Epithelial cell of esophagus (primary cell): ENCODE measurements at regions not wholly inside any gene's neighbourhood (a gene's known extent, or its start where the extent isn't known, plus 50 kb on each side); places are given as distances from the start of the nearest gene placed in this dataset.

Experiments
- DNase-seq: peaks from one replicate; pipeline ENCODE4 v3.0.0; 2010; ENCODE audit warnings: low read depth
- H3K4me3 ChIP-seq: 2 replicates; pipeline ENCODE4 v1.5.1; 2011; ENCODE audit warnings: mild to moderate bottlenecking, low read length, control low read depth
- TF ChIP-seq, protein P1 (sequence below): IDR thresholded peaks from 2 replicates; pipeline ENCODE4 v1.5.1; 2011; ENCODE audit warnings: low read depth, mild to moderate bottlenecking, low read length, control low read depth, inconsistent platforms; ENCODE audit not compliant: insufficient read depth; ENCODE audit errors: missing control alignments

DNA sequence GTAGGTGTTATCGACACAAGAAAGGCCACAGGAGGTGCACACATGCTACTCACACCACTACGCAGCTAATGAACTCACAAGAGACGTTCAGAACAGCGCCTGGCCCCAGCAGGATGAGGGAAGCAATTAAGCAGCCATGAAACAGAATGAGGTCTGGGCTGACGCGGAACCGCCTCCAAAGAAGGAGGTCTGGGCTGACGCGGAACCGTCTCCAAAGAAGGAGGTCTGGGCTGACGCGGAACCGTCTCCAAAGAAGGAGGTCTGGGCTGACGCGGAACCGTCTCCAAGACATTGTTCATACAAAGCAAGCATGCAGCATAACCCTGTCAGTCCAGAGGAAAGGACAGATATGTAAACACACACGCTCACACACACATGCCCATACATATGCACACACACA is 63.2 kb upstream of the ZNF354A start:
- TF ChIP-seq, protein P1, sequence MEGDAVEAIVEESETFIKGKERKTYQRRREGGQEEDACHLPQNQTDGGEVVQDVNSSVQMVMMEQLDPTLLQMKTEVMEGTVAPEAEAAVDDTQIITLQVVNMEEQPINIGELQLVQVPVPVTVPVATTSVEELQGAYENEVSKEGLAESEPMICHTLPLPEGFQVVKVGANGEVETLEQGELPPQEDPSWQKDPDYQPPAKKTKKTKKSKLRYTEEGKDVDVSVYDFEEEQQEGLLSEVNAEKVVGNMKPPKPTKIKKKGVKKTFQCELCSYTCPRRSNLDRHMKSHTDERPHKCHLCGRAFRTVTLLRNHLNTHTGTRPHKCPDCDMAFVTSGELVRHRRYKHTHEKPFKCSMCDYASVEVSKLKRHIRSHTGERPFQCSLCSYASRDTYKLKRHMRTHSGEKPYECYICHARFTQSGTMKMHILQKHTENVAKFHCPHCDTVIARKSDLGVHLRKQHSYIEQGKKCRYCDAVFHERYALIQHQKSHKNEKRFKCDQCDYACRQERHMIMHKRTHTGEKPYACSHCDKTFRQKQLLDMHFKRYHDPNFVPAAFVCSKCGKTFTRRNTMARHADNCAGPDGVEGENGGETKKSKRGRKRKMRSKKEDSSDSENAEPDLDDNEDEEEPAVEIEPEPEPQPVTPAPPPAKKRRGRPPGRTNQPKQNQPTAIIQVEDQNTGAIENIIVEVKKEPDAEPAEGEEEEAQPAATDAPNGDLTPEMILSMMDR, result no peak
- H3K4me3 ChIP-seq, result no peak overlapping the region
- no peak for DNase-seq

DNA sequence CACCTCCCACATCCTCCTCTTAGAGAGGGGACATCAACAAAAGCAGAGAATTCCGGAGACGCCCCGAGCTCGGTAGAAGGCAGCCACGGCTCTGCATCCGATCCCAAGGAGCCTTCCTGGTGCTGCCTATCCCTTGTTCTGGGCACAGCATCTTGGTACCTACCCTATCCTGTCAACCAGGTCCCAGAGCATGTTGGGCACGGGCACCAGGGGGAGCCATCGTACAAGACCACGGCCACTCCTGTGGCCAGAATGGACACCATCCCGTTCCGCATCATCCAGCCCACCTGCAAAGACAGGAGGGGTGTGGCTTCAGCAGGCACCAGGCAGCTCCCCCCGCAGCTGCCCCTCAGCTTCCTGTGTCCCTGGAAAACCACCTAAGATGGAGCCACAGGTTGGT is 62.7 kb upstream of the ZNF354A start:
- peak; percentile 45 for DNase-seq
- TF ChIP-seq, protein P1, result peak; percentile 45
- H3K4me3 ChIP-seq, result no peak overlapping the region

DNA sequence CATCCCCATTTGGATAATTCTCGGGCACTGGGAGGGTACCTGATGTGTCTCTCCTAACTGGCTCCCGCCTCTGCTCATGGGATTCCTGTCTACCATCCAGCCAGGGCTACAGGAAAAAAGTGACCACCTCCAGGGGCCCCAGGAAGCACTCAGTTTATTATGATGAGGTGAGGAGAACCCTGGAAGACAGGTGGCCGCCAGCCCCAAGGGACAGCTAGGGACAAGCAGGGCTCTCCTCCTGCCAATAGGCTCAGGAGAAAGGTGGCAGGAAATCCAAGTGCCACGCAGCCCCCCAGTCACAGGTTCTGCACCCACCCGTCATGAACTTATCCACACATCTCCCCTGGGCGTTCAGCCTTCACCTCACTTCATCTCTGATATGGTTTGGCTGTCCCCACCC is 61.5 kb upstream of the ZNF354A start:
- no peak for DNase-seq
- TF ChIP-seq, protein P1, result no peak
- no peak overlapping the region for H3K4me3 ChIP-seq

- peak; percentile 58 for DNase-seq
- TF ChIP-seq, protein P1, result no peak
- no peak overlapping the region for H3K4me3 ChIP-seq
These were observed 59.9 kb upstream of the ZNF354A start for GRCh38 chr5:178790371-178790770.

DNA sequence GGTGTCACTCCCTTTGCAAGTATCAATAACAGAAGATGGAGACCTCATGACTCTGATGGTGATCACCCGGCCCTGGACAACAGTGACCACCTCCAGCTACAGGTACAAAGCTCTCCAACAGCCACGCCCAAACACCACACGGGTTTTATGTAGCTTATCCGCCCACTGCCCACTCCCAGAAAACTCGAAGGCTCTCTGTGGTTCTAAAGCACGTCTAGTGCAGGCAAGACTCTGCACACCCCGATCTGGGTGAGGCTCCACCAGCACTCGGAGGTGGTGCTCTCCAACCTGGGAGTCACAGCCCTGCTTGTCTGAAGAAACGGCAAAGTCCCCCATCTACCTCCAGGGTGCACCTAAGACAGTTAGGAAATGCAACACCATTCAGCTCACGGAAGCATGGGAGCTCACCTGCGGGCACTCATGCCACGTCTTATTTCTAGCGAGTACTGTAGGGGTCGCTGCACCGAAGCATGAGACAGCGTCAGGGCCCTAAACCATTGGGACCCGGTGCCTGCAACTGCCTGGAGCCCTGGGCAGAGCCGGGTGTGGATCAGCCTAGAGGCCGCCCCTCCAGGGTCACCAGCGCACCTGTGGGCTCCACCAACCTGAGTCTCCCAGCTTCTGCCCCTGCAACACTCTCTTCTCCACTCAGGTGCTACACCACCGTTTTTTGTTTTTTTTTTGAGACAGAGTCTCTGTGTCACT is 58.1 kb upstream of the ZNF354A start:
- TF ChIP-seq, protein P1, result no peak
- no peak for DNase-seq
- no peak overlapping the region for H3K4me3 ChIP-seq

- TF ChIP-seq, protein P1, result no peak
- no peak for DNase-seq
- no peak overlapping the region for H3K4me3 ChIP-seq
These were observed 57.4 kb upstream of the ZNF354A start for GRCh38 chr5:178787889-178788288.
